CD4-positive, alpha-beta T cell (primary cell): ENCODE measurements at regions not wholly inside any gene's neighbourhood (a gene's known extent, or its start where the extent isn't known, plus 50 kb on each side); places are given as distances from the start of the nearest gene placed in this dataset.

Source experiments
- ATAC-seq: fragments of 200-7000 bp; cut with Tn5 transposase; one replicate; pipeline ENCODE4 v1.10.0; 2022; ENCODE audit warnings: mild to moderate bottlenecking; ENCODE audit not compliant: poor library complexity
- CTCF ChIA-PET: fragments of 350-600 bp; sonication (Branson Sonifier 250); formaldehyde crosslinking; loops from one replicate; lab custom pipeline; 2021; ENCODE audit warnings: antibody characterized with exemption, inconsistent platforms; lab: Charles Lee
- POLR2A ChIA-PET: fragments of 350-600 bp; sonication (Branson Sonifier 250); formaldehyde crosslinking; loops from one replicate; lab custom pipeline; 2021; ENCODE audit warnings: antibody characterized with exemption, inconsistent platforms; lab: Charles Lee
- DNase-seq, 14 experiments: peaks; one replicate each; pipeline ENCODE4 v3.0.0-alpha.2; 2013 to 2020; ENCODE audit warnings: mixed read lengths in 2 of 14
- H3K27ac ChIP-seq, 2 donors: one replicate each; pipeline versions ENCODE4 v1.5.1 to v1.7.0; 2013; ENCODE audit warnings: low read length in 2 of 2, low read depth in 1 of 2, mild to moderate bottlenecking in 1 of 2
- H3K27me3 ChIP-seq, 2 experiments: 1 replicate in 1 of 2; 2 replicates in 1 of 2; pipeline versions ENCODE4 v1.6.1 to v1.7.0; 2013; ENCODE audit warnings: low read length in 2 of 2, control low read depth in 1 of 2, mild to moderate bottlenecking in 1 of 2, moderate library complexity in 1 of 2; ENCODE audit not compliant: insufficient read depth in 2 of 2, control insufficient read depth in 1 of 2
- H3K36me3 ChIP-seq: one replicate; pipeline ENCODE4 v1.6.1; 2013; ENCODE audit warnings: low read length, control low read depth; ENCODE audit not compliant: insufficient read depth
- H3K4me1 ChIP-seq: one replicate; pipeline ENCODE4 v1.6.1; 2013; ENCODE audit warnings: low read length, control low read depth; ENCODE audit not compliant: insufficient read depth
- H3K4me3 ChIP-seq: one replicate; pipeline ENCODE4 v1.5.1; 2013; ENCODE audit warnings: mild to moderate bottlenecking, low read length, moderate library complexity
- H3K9me3 ChIP-seq, 2 experiments: 1 replicate in 1 of 2; 2 replicates in 1 of 2; pipeline versions ENCODE4 v1.6.1 to v1.7.0; 2013; ENCODE audit warnings: low read length in 2 of 2, mild to moderate bottlenecking in 2 of 2, control low read depth in 1 of 2, moderate library complexity in 1 of 2; ENCODE audit not compliant: control insufficient read depth in 1 of 2, insufficient read depth in 1 of 2
- H3K27ac Mint-ChIP-seq: one replicate; pipeline ENCODE4 v1.8.0; 2020; ENCODE audit warnings: mixed read lengths
- H3K27me3 Mint-ChIP-seq: one replicate; pipeline ENCODE4 v1.8.0; 2021; ENCODE audit warnings: mixed read lengths
- H3K36me3 Mint-ChIP-seq: one replicate; pipeline ENCODE4 v1.8.0; 2021; ENCODE audit warnings: low read depth, mixed read lengths
- H3K4me1 Mint-ChIP-seq: one replicate; pipeline ENCODE4 v1.8.0; 2021; ENCODE audit warnings: low read depth, mixed read lengths
- H3K4me3 Mint-ChIP-seq: one replicate; pipeline ENCODE4 v1.8.0; 2020; ENCODE audit warnings: mild to moderate bottlenecking, mixed read lengths
- H3K9me3 Mint-ChIP-seq: one replicate; pipeline ENCODE4 v1.8.0; 2020; ENCODE audit warnings: mixed read lengths
- CTCF ChIP-seq: fragments of 200-600 bp; IDR thresholded peaks from one replicate; pipeline ENCODE4 v1.8.0; 2022; ENCODE audit warnings: antibody characterized with exemption, mild to moderate bottlenecking
- intact Hi-C, 2 experiments: fragments of 100-400 bp; cut with DNase I in 1 of 2; cut with micrococcal nuclease in 1 of 2; formaldehyde crosslinking; loops; one replicate each; pipeline versions ENCODE4 v1.15.1 to v1.9.0; 2023 to 2025; cut with DNase I, micrococcal nuclease

GRCh38 chr5:96520345-96520744 lies 87.3 kb upstream of the PCSK1 start:
- Mint-ChIP-seq H3K4me3 (no peak overlapping the region), H3K9me3 (no peaks in the 10 kb centered on the region), H3K27me3 (peaks cover 22% of the 10 kb centered on the region), H3K36me3 (no peaks in the 10 kb centered on the region), H3K27ac (no peak overlapping the region), H3K4me1 (no peaks in the 10 kb centered on the region)
- H3K27ac ChIP-seq: no peak overlapping the region
- no peak overlapping the region for H3K4me3 ChIP-seq
- TF ChIP-seq CTCF: no peak
- no peaks in the 10 kb centered on the region for H3K4me1 ChIP-seq
- H3K27me3 ChIP-seq: no peaks in the 10 kb centered on the region
- intact Hi-C loops: no loop called here
- POLR2A ChIA-PET: no interaction called here
- no peak for ATAC-seq
- H3K36me3 ChIP-seq: no peaks in the 10 kb centered on the region
- no peak for DNase-seq
- CTCF ChIA-PET: no interaction called here
- H3K9me3 ChIP-seq: no peaks in the 10 kb centered on the region

- Histone ChIP-seq H3K9me3 (no peaks in the 10 kb centered on the region), H3K27ac (no peak overlapping the region), H3K4me3 (no peak overlapping the region), H3K4me1 (no peaks in the 10 kb centered on the region), H3K27me3 (no peaks in the 10 kb centered on the region), H3K36me3 (no peaks in the 10 kb centered on the region)
- Mint-ChIP-seq H3K4me1 (no peaks in the 10 kb centered on the region), H3K27me3 (peaks cover 9% of the 10 kb centered on the region), H3K36me3 (no peaks in the 10 kb centered on the region), H3K27ac (no peak overlapping the region), H3K9me3 (no peaks in the 10 kb centered on the region), H3K4me3 (no peak overlapping the region)
- no peak for DNase-seq
- intact Hi-C loops: no loop called here
- TF ChIP-seq CTCF: no peak
- ATAC-seq: no peak
- CTCF ChIA-PET: interaction anchor here (0.8 kb wide), 1 partner anchor 8 kb away, joined by 3 read pairs; no protein-coding TSS in a partner anchor
- POLR2A ChIA-PET: no interaction called here
Measured at GRCh38 chr5:96522635-96523355, 89.7 kb upstream of the PCSK1 start.

DNA sequence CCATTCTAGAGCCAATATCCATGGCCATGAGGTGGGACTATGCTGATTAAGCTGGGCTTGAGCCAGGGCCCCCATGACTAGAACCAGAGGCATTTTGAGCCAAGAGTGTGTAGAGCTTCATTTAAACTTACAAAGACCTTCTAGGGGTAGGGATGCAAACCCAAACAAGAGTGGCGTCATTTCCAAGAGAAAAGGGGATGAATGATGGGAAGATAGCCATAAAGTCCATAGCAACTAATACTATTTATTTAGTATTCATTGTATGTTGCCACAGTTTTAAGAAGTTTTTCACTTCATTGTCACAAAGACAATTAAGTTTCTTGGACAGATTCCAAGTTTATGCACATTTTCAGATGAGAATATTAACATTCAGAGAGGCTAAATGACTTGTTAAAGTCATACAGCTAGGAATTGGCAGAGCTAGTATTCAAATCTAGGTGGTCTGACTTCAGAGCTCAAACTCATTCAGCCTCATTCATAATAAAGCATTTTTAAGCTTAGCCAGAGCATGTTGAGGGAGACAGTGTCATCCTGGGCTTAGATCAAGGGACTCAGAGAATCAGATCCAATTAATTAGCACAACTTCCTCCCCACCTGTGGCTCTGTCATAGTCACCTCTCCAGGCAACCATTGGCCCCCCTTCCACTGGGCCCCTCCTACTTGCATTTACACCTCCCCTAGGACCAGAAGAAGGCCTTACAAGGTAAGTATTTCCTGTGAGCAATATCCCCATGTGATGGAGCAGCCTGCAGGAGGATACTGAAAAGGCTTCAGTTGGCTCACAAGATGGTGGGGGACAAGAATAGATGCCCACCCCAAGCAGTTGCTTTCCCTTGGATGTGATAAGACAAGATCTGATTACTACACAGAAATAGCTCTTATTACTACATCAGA lies 95.0 kb upstream of the PCSK1 start:
- H3K4me1 Mint-ChIP-seq: no peaks in the 10 kb centered on the region
- Histone ChIP-seq H3K27ac (no peak overlapping the region), H3K36me3 (no peaks in the 10 kb centered on the region), H3K27me3 (no peaks in the 10 kb centered on the region), H3K9me3 (no peaks in the 10 kb centered on the region), H3K4me1 (no peaks in the 10 kb centered on the region), H3K4me3 (no peak overlapping the region)
- no peak overlapping the region for H3K27ac Mint-ChIP-seq
- H3K4me3 Mint-ChIP-seq: no peak overlapping the region
- no peaks in the 10 kb centered on the region for H3K27me3 Mint-ChIP-seq
- DNase-seq (no peak), ATAC-seq (no peak)
- ChIA-PET POLR2A (interaction anchor here (0.6 kb wide), 1 partner anchor 72 kb away, joined by 3 read pairs; no protein-coding TSS in a partner anchor), CTCF (interaction anchor here (1.4 to 1.7 kb wide), 2 partner anchors 10 to 12 kb away, joined by 3 to 4 read pairs; no protein-coding TSS in a partner anchor)
- H3K9me3 Mint-ChIP-seq: no peaks in the 10 kb centered on the region
- TF ChIP-seq CTCF: no peak
- H3K36me3 Mint-ChIP-seq: no peaks in the 10 kb centered on the region
- intact Hi-C loops: no loop called here
